H1 (cell line): ENCODE measurements at regions not wholly inside any gene's neighbourhood (a gene's known extent, or its start where the extent isn't known, plus 50 kb on each side); places are given as distances from the start of the nearest gene placed in this dataset.

Experiments
- CTCF ChIA-PET: fragments of 300-600 bp; sonication (Branson Sonifier 250); formaldehyde crosslinking; loops from one replicate; lab custom pipeline; 2021; ENCODE audit not compliant: partially characterized antibody; lab: Charles Lee
- POLR2A ChIA-PET: fragments of 300-600 bp; sonication (Branson Sonifier 250); formaldehyde crosslinking; loops from one replicate; lab custom pipeline; 2021; ENCODE audit warnings: inconsistent platforms; ENCODE audit not compliant: partially characterized antibody; lab: Charles Lee
- DNase-seq, 2 experiments: peaks; one replicate each; pipeline versions ENCODE4 v3.0.0 to v3.0.0-alpha.2; 2010 to 2022; ENCODE audit warnings: low spot score in 2 of 2, low read depth in 1 of 2, mixed read lengths in 1 of 2
- FAIRE-seq: peaks from 2 replicates; lab custom pipeline; 2011; peaks lifted over from hg19 to GRCh38; lab: Jason Lieb, UNC
- H2AFZ ChIP-seq: 2 replicates; pipeline ENCODE4 v1.8.1; 2012; ENCODE audit warnings: low read length, inconsistent platforms
- H2AK5ac ChIP-seq: 2 replicates; pipeline ENCODE4 v1.6.1; 2013; ENCODE audit warnings: low read depth, low read length
- H2BK120ac ChIP-seq: replicated peaks from 2 replicates; pipeline ENCODE3; 2013; ENCODE audit warnings: low read depth, low read length, inconsistent platforms
- H2BK12ac ChIP-seq: 2 replicates; pipeline ENCODE4 v1.6.1; 2013; ENCODE audit warnings: low read depth, low read length
- H2BK15ac ChIP-seq: 2 replicates; pipeline ENCODE4 v1.6.1; 2013; ENCODE audit warnings: low read length
- H2BK20ac ChIP-seq: 2 replicates; pipeline ENCODE4 v1.6.1; 2013; ENCODE audit warnings: low read length
- H2BK5ac ChIP-seq: 2 replicates; pipeline ENCODE4 v1.6.1; 2013; ENCODE audit warnings: low read depth, low read length
- H3K14ac ChIP-seq: 2 replicates; pipeline ENCODE4 v1.6.1; 2013; ENCODE audit warnings: inconsistent platforms; ENCODE audit not compliant: insufficient read length
- H3K18ac ChIP-seq: 2 replicates; pipeline ENCODE4 v1.6.1; 2013; ENCODE audit warnings: low read length; ENCODE audit errors: extremely low read depth
- H3K23ac ChIP-seq: 2 replicates; pipeline ENCODE4 v1.6.1; 2013; ENCODE audit warnings: inconsistent platforms; ENCODE audit not compliant: insufficient read length
- H3K23me2 ChIP-seq: 2 replicates; pipeline ENCODE4 v1.6.1; 2013; ENCODE audit warnings: low read depth, low read length
- H3K27ac ChIP-seq: 2 replicates; pipeline ENCODE4 v1.6.1; 2011; ENCODE audit warnings: low read depth, low read length, inconsistent platforms
- H3K27me3 ChIP-seq, 4 experiments: replicated peaks in 1 of 4; 1 replicate in 1 of 4; 2 replicates in 3 of 4; pipeline versions ENCODE4 v1.6.1 to v1.8.1; 2011 to 2013; ENCODE audit warnings: low read length in 3 of 4, mild to moderate bottlenecking in 3 of 4, inconsistent platforms in 2 of 4, mixed read lengths in 2 of 4, moderate library complexity in 1 of 4; ENCODE audit not compliant: control insufficient read depth in 3 of 4, insufficient read depth in 3 of 4; ENCODE audit errors: extremely low read depth in 1 of 4
- H3K36me3 ChIP-seq, 4 experiments: 2 replicates each; pipeline versions ENCODE4 v1.6.1 to v1.8.1; 2011 to 2013; ENCODE audit warnings: mild to moderate bottlenecking in 4 of 4, low read length in 3 of 4, moderate library complexity in 2 of 4, control low read depth in 1 of 4, inconsistent platforms in 1 of 4; ENCODE audit not compliant: insufficient read depth in 4 of 4, control insufficient read depth in 2 of 4
- H3K4ac ChIP-seq: replicated peaks from 2 replicates; pipeline ENCODE3; 2013; ENCODE audit warnings: low read length, low read depth, mixed read lengths, inconsistent platforms; ENCODE audit not compliant: insufficient read length
- H3K4me1 ChIP-seq, 4 experiments: replicated peaks in 1 of 4; 1 replicate in 1 of 4; 2 replicates in 3 of 4; pipeline versions ENCODE4 v1.6.1 to v1.8.1; 2011 to 2013; ENCODE audit warnings: low read length in 3 of 4, inconsistent platforms in 2 of 4, mixed read lengths in 1 of 4; ENCODE audit not compliant: insufficient read depth in 4 of 4, control insufficient read depth in 3 of 4
- H3K4me2 ChIP-seq, 2 experiments: 2 replicates each; pipeline versions ENCODE4 v1.6.1 to v1.8.1; 2011 to 2013; ENCODE audit warnings: low read depth in 2 of 2, low read length in 2 of 2, control low read depth in 1 of 2, inconsistent platforms in 1 of 2, mild to moderate bottlenecking in 1 of 2; ENCODE audit not compliant: insufficient read depth in 1 of 2
- H3K4me3 ChIP-seq, 4 experiments: fragments of 200-600, 300-600 bp in 1 of 4; sonication (generic), shearing (Covaris generic), sonication (Bioruptor Twin) in 1 of 4; 2 replicates each; pipeline versions ENCODE4 v1.5.1 to v1.8.1; 2011 to 2016; ENCODE audit warnings: low read length in 4 of 4, low read depth in 3 of 4, control low read depth in 2 of 4, inconsistent platforms in 2 of 4, mild to moderate bottlenecking in 2 of 4, mixed read lengths in 1 of 4, moderate library complexity in 1 of 4; ENCODE audit not compliant: insufficient read depth in 2 of 4; ENCODE audit errors: extremely low read depth in 1 of 4
- H3K56ac ChIP-seq: replicated peaks from 2 replicates; pipeline ENCODE3; 2013; ENCODE audit warnings: low read depth, mild to moderate bottlenecking, mixed read lengths, low read length, inconsistent platforms; ENCODE audit not compliant: insufficient read length
- H3K79me1 ChIP-seq: 2 replicates; pipeline ENCODE4 v1.6.1; 2013; ENCODE audit warnings: low read depth, low read length, control low read depth
- H3K79me2 ChIP-seq, 2 experiments: 2 replicates each; pipeline versions ENCODE4 v1.6.1 to v1.8.1; 2012 to 2013; ENCODE audit warnings: low read length in 2 of 2, mild to moderate bottlenecking in 2 of 2, inconsistent platforms in 1 of 2; ENCODE audit not compliant: insufficient read depth in 2 of 2, control insufficient read depth in 1 of 2
- H3K9ac ChIP-seq, 4 experiments: replicated peaks in 1 of 4; 1 replicate in 1 of 4; 2 replicates in 3 of 4; pipeline versions ENCODE4 v1.6.1 to v1.8.1; 2011 to 2013; ENCODE audit warnings: low read depth in 3 of 4, low read length in 3 of 4, control low read depth in 2 of 4, mild to moderate bottlenecking in 2 of 4, moderate library complexity in 2 of 4, inconsistent platforms in 1 of 4; ENCODE audit errors: extremely low read depth in 1 of 4
- H3K9me3 ChIP-seq, 2 experiments: 2 replicates each; pipeline versions ENCODE4 v1.6.1 to v1.8.1; 2012 to 2013; ENCODE audit warnings: mild to moderate bottlenecking in 2 of 2, moderate library complexity in 2 of 2, control low read depth in 1 of 2, inconsistent platforms in 1 of 2, low read depth in 1 of 2, low read length in 1 of 2, mixed read lengths in 1 of 2; ENCODE audit not compliant: insufficient read depth in 2 of 2
- H4K20me1 ChIP-seq, 2 experiments: replicated peaks in 1 of 2; 2 replicates each; pipeline versions ENCODE3 to v1.8.1; 2011 to 2013; ENCODE audit warnings: inconsistent platforms in 2 of 2, low read length in 2 of 2, mild to moderate bottlenecking in 1 of 2; ENCODE audit not compliant: insufficient read depth in 2 of 2, control insufficient read depth in 1 of 2
- H4K5ac ChIP-seq: 2 replicates; pipeline ENCODE4 v1.6.1; 2013; ENCODE audit warnings: low read length, low read depth, mixed read lengths, inconsistent platforms; ENCODE audit not compliant: insufficient read length
- H4K8ac ChIP-seq: 2 replicates; pipeline ENCODE4 v1.8.0; 2013; ENCODE audit warnings: mild to moderate bottlenecking, moderate library complexity, low read length, inconsistent platforms; ENCODE audit not compliant: insufficient read depth; ENCODE audit errors: extremely low read depth
- H4K91ac ChIP-seq: replicated peaks from 2 replicates; pipeline ENCODE3; 2013; ENCODE audit warnings: low read length, mixed read lengths, inconsistent platforms; ENCODE audit not compliant: insufficient read length
- ASH2L ChIP-seq: fragments of 200-600, 300-600 bp; sonication (generic); IDR thresholded peaks from one replicate; pipeline ENCODE4 v1.7.1; 2017; ENCODE audit warnings: low read length
- BCL11A ChIP-seq, 2 experiments: IDR thresholded peaks; one replicate each; pipeline ENCODE4 v1.6.1; 2011; ENCODE audit warnings: low read depth in 2 of 2, low read length in 2 of 2, mild to moderate bottlenecking in 2 of 2
- BRCA1 ChIP-seq: IDR thresholded peaks from 2 replicates; pipeline ENCODE4 v1.6.1; 2012; ENCODE audit warnings: low read depth, low read length, improper control_type of control experiment
- CTBP2 ChIP-seq: IDR thresholded peaks from 2 replicates; pipeline ENCODE4 v1.7.0; 2011; ENCODE audit warnings: borderline replicate concordance, mild to moderate bottlenecking, moderate library complexity, mixed read lengths, low read length; ENCODE audit not compliant: insufficient read depth, insufficient read length
- EZH2 ChIP-seq: fragments of 200-600 bp; sonication (generic); IDR thresholded peaks from 2 replicates; pipeline ENCODE4 v1.7.1; 2012; ENCODE audit warnings: low read depth, mild to moderate bottlenecking, moderate library complexity, low read length, inconsistent platforms; ENCODE audit not compliant: severe bottlenecking
- FOSL1 ChIP-seq: IDR thresholded peaks from 2 replicates; pipeline ENCODE4 v1.6.1; 2011; ENCODE audit warnings: mild to moderate bottlenecking, low read depth, low read length, moderate library complexity; ENCODE audit not compliant: insufficient read depth
- HDAC2 ChIP-seq, 2 experiments: fragments of 300-600 bp in 1 of 2; sonication (generic) in 1 of 2; IDR thresholded peaks; 2 replicates each; pipeline ENCODE4 v1.6.1; 2011 to 2012; ENCODE audit warnings: low read depth in 2 of 2, low read length in 2 of 2, mild to moderate bottlenecking in 2 of 2, moderate library complexity in 2 of 2, borderline replicate concordance in 1 of 2, inconsistent platforms in 1 of 2
- HDAC6 ChIP-seq: IDR thresholded peaks from one replicate; pipeline ENCODE4 v1.7.1; 2012; ENCODE audit warnings: low read depth, mild to moderate bottlenecking, inconsistent platforms, low read length, moderate library complexity
- JUND ChIP-seq: IDR thresholded peaks from 2 replicates; pipeline ENCODE4 v1.6.1; 2011; ENCODE audit warnings: mild to moderate bottlenecking, improper control_type of control experiment, low read length
- MAX ChIP-seq: IDR thresholded peaks from 2 replicates; pipeline ENCODE4 v1.6.1; 2012; ENCODE audit warnings: inconsistent platforms
- POU5F1 ChIP-seq: IDR thresholded peaks from 2 replicates; pipeline ENCODE4 v1.6.1; 2011; ENCODE audit warnings: low read depth, mild to moderate bottlenecking, low read length, moderate library complexity
- RBBP5 ChIP-seq: IDR thresholded peaks from 2 replicates; pipeline ENCODE4 v1.7.1; 2012; ENCODE audit warnings: low read depth, mild to moderate bottlenecking, inconsistent platforms, low read length, moderate library complexity, borderline replicate concordance
- SP2 ChIP-seq: IDR thresholded peaks from 2 replicates; pipeline ENCODE4 v1.6.1; 2012; ENCODE audit warnings: mild to moderate bottlenecking, low read length, inconsistent platforms
- SRF ChIP-seq: IDR thresholded peaks from 2 replicates; pipeline ENCODE4 v1.6.1; 2011; ENCODE audit warnings: mild to moderate bottlenecking, low read depth, low read length, moderate library complexity
- TBP ChIP-seq: IDR thresholded peaks from 2 replicates; pipeline ENCODE4 v1.6.1; 2011; ENCODE audit warnings: low read depth, low read length, improper control_type of control experiment
- ZNF274 ChIP-seq: IDR thresholded peaks from 2 replicates; pipeline ENCODE4 v1.7.0; 2012; ENCODE audit warnings: low read length, borderline replicate concordance; ENCODE audit errors: extremely low read depth
- WGBS, 2 experiments: shearing (Covaris generic) in 1 of 2; methylation state at CpG; one replicate each; pipeline versions ENCODE4 v1.1.6 to v1.1.7; 2013 to 2015; ENCODE audit warnings: low lambda C conversion rate in 2 of 2, mixed read lengths in 2 of 2, inconsistent platforms in 1 of 2, low coverage in 1 of 2, missing lambda C conversion rate in 1 of 2; ENCODE audit not compliant: insufficient replicate concordance in 2 of 2, insufficient coverage in 1 of 2, insufficient read length in 1 of 2; ENCODE audit errors: extremely low coverage in 1 of 2, missing lambda C conversion rate in 1 of 2; 5-methylcytosine and 5-hydroxymethylcytosine counted together

GRCh38 chr2:234206738-234207137 lies 156.2 kb downstream of the SPP2 start:
- CTCF ChIA-PET: no interaction called here
- FAIRE-seq: no peak
- TF ChIP-seq BCL11A (IDR thresholded peaks at IDR 0.05; ENCODE audit: low read depth in 2 of 2, low read length in 2 of 2) (no peak), EZH2 (no peak), FOSL1 (no peak), SP2 (no peak), TBP (no peak), JUND (no peak), MAX (no peak), RBBP5 (no peak), ASH2L (no peak), HDAC2 (IDR thresholded peaks at IDR 0.05; ENCODE audit: borderline replicate concordance in 1 of 2, low read depth in 2 of 2, low read length in 2 of 2) (no peak), BRCA1 (no peak), SRF (no peak), HDAC6 (no peak), CTBP2 (no peak), POU5F1 (no peak), ZNF274 (no peak)

More at GRCh38 chr2:234206738-234207137, 156.2 kb downstream of the SPP2 start:
- no peak overlapping the region for H2BK12ac ChIP-seq
- no peak overlapping the region for H3K14ac ChIP-seq
- no peak overlapping the region for H2BK120ac ChIP-seq
- no peaks in the 10 kb centered on the region for H3K79me2 ChIP-seq
- no peak for DNase-seq
- H3K23me2 ChIP-seq: no peaks in the 10 kb centered on the region
- H3K23ac ChIP-seq: no peak overlapping the region
- no peak overlapping the region for H3K4me3 ChIP-seq
- H3K9ac ChIP-seq: no peak overlapping the region
- POLR2A ChIA-PET: no interaction called here
- no peaks in the 10 kb centered on the region for H3K36me3 ChIP-seq
- H4K5ac ChIP-seq: no peak overlapping the region
- H2BK5ac ChIP-seq: no peak overlapping the region
- H4K20me1 ChIP-seq: no peaks in the 10 kb centered on the region
- H2AFZ ChIP-seq: no peak overlapping the region
- H3K27me3 ChIP-seq: no peaks in the 10 kb centered on the region
- no peaks in the 10 kb centered on the region for H3K4me1 ChIP-seq
- H3K18ac ChIP-seq: no peak overlapping the region
- 100% methylated on average over 2 of the region's 2 CpGs; no CpG with 5 or more reads in 1 of the 2 experiments for WGBS, 2 experiments
- H3K4ac ChIP-seq: no peak overlapping the region
- H3K79me1 ChIP-seq: no peaks in the 10 kb centered on the region
- no peak overlapping the region for H3K4me2 ChIP-seq
- no peak overlapping the region for H4K8ac ChIP-seq
- peaks cover 9% of the 10 kb centered on the region in 2 experiments for H3K9me3 ChIP-seq
- no peak overlapping the region for H3K56ac ChIP-seq
- no peak overlapping the region for H4K91ac ChIP-seq
- no peak overlapping the region for H2BK15ac ChIP-seq
- H2AK5ac ChIP-seq: no peak overlapping the region
- H3K27ac ChIP-seq: no peak overlapping the region
- H2BK20ac ChIP-seq: no peak overlapping the region
